HG03558 (cell line): ENCODE measurements at regions not wholly inside any gene's neighbourhood (a gene's known extent, or its start where the extent isn't known, plus 50 kb on each side); places are given as distances from the start of the nearest gene placed in this dataset.
"Not testable (repeated sequence)": the region's sequence is repeated elsewhere in the genome, so short reads cannot be mapped to it uniquely, and the experiment has no call there.

Experiments used
- ATAC-seq: cut with Tn5 transposase; IDR thresholded peaks from one replicate; pipeline ENCODE4 v1.9.1; 2021; ENCODE audit warnings: moderate number of reproducible peaks; ENCODE audit not compliant: unreplicated experiment; ENCODE audit errors: extremely low read depth

- ATAC-seq = no peak
Measured at GRCh38 chr5:71771191-71771590, 52.1 kb downstream of the CARTPT start.

- no peak for ATAC-seq
Measured at GRCh38 chr5:71778678-71779276, 59.7 kb downstream of the CARTPT start.

- no peak for ATAC-seq
Measured at GRCh38 chr5:71780597-71780996, 61.5 kb downstream of the CARTPT start.

GRCh38 chr5:71782393-71782770 is 63.3 kb downstream of the CARTPT start:
- no peak for ATAC-seq

GRCh38 chr5:71782771-71783770 is 64.0 kb downstream of the CARTPT start:
- peak; percentile 92 for ATAC-seq

GRCh38 chr5:71783891-71784290 is 64.8 kb downstream of the CARTPT start:
- no peak for ATAC-seq

- no peak for ATAC-seq
Measured at GRCh38 chr5:71786337-71787055, 67.4 kb downstream of the CARTPT start.

- ATAC-seq = no peak
Measured at GRCh38 chr5:71788794-71789193, 69.7 kb downstream of the CARTPT start.

GRCh38 chr5:71789746-71790145 is 70.7 kb downstream of the CARTPT start:
- no peak for ATAC-seq

GRCh38 chr5:71790433-71790832 is 71.4 kb downstream of the CARTPT start:
- no peak for ATAC-seq

GRCh38 chr5:71792041-71792440 is 73.0 kb downstream of the CARTPT start:
- not testable (repeated sequence) for ATAC-seq

- ATAC-seq = no peak
Measured at GRCh38 chr5:71794061-71794695, 75.1 kb downstream of the CARTPT start.

- no peak for ATAC-seq
Measured at GRCh38 chr5:71802673-71803072, 83.6 kb downstream of the CARTPT start.

- no peak for ATAC-seq
Measured at GRCh38 chr5:71806711-71807110, 87.6 kb downstream of the CARTPT start.

- no peak for ATAC-seq
Measured at GRCh38 chr5:71807909-71808308, 88.8 kb downstream of the CARTPT start.

GRCh38 chr5:71809446-71809845 is 90.4 kb downstream of the CARTPT start:
- no peak for ATAC-seq

GRCh38 chr5:71810023-71810422 is 90.9 kb downstream of the CARTPT start:
- no peak for ATAC-seq

- no peak for ATAC-seq
Measured at GRCh38 chr5:71810471-71811195, 91.6 kb downstream of the CARTPT start.

- no peak for ATAC-seq
Measured at GRCh38 chr5:71811779-71812178, 92.7 kb downstream of the CARTPT start.

- ATAC-seq = no peak
Measured at GRCh38 chr5:71816307-71816706, 97.2 kb downstream of the CARTPT start.
